Gastrocnemius medialis (tissue), 4 donors: ENCODE measurements at regions not wholly inside any gene's neighbourhood (a gene's known extent, or its start where the extent isn't known, plus 50 kb on each side); places are given as distances from the start of the nearest gene placed in this dataset.
"Not testable (repeated sequence)": the region's sequence is repeated elsewhere in the genome, so short reads cannot be mapped to it uniquely, and the experiment has no call there.

Experiments
- ATAC-seq, 2 donors: fragments of 150-250 bp; one replicate each; pipeline ENCODE4 v1.9.1; 2016
- DNase-seq, 2 donors: peaks; one replicate each; pipeline ENCODE4 v3.0.0-alpha.2; 2019
- H3K27ac ChIP-seq, 4 donors: fragments of 200-600 bp; sonication (generic); 1 replicate in 1 of 4; 2 replicates in 3 of 4; pipeline ENCODE4 v1.5.1; 2016 to 2018; ENCODE audit warnings: mild to moderate bottlenecking in 2 of 4, moderate library complexity in 1 of 4
- H3K27me3 ChIP-seq, 3 donors: fragments of 200-600 bp; sonication (generic) in 2 of 3; 1 replicate in 1 of 3; 2 replicates in 2 of 3; pipeline versions ENCODE4 v1.5.1 to v1.6.0; 2016 to 2019; ENCODE audit warnings: mild to moderate bottlenecking in 1 of 3, moderate library complexity in 1 of 3
- H3K36me3 ChIP-seq, 2 donors: fragments of 200-600 bp; sonication (generic) in 1 of 2; one replicate each; pipeline ENCODE4 v1.5.1; 2017 to 2018
- H3K4me1 ChIP-seq, 2 donors: fragments of 200-600 bp; sonication (generic) in 1 of 2; one replicate each; pipeline ENCODE4 v1.5.1; 2016 to 2017; ENCODE audit warnings: mild to moderate bottlenecking in 2 of 2
- H3K4me3 ChIP-seq, 4 donors: fragments of 200-600 bp; sonication (generic) in 3 of 4; 1 replicate in 1 of 4; 2 replicates in 3 of 4; pipeline ENCODE4 v1.5.1; 2016 to 2019; ENCODE audit warnings: mild to moderate bottlenecking in 2 of 4
- H3K9me3 ChIP-seq, 3 donors: fragments of 200-600 bp; sonication (generic) in 2 of 3; 1 replicate in 1 of 3; 2 replicates in 2 of 3; pipeline ENCODE4 v1.5.1; 2016 to 2019
- POLR2A ChIP-seq, 2 donors: fragments of 450-650 bp; IDR thresholded peaks; one replicate each; pipeline ENCODE4 v1.6.1; 2017; ENCODE audit warnings: antibody characterized with exemption in 2 of 2, mild to moderate bottlenecking in 2 of 2, moderate library complexity in 2 of 2
- in situ Hi-C, 4 donors: fragments of 200-750 bp; cut with MboI; loops; one replicate each; pipeline versions ENCODE4 v1.15.0 to v1.8.0; 2017; ENCODE audit warnings: low sequenced_read_pairs in 4 of 4
- intact Hi-C: fragments of 100-400 bp; cut with DNase I; formaldehyde crosslinking; loops from one replicate; pipeline ENCODE4 v1.15.1; 2023; ENCODE audit warnings: low total_unique reads
- TF ChIP-seq, protein P1 (sequence below), 5 experiments: fragments of 450-650 bp in 3 of 5; fragments of 200-600 bp in 2 of 5; sonication (generic) in 2 of 5; IDR thresholded peaks in 4 of 5; conservative IDR thresholded peaks in 1 of 5; 1 replicate in 4 of 5; 2 replicates in 1 of 5; pipeline ENCODE4 v1.5.1; 2016 to 2019; ENCODE audit warnings: antibody characterized with exemption in 5 of 5, mild to moderate bottlenecking in 3 of 5, moderate library complexity in 3 of 5

- intact Hi-C loops = no loop called here
- in situ Hi-C loops = no loop called here
- H3K27me3 ChIP-seq = no peaks in the 10 kb centered on the region
- ATAC-seq (no peak), DNase-seq (no peak)
- no peaks in the 10 kb centered on the region for H3K4me1 ChIP-seq
- H3K36me3 ChIP-seq = no peaks in the 10 kb centered on the region
- no peaks in the 10 kb centered on the region for H3K9me3 ChIP-seq
- H3K4me3 ChIP-seq = no peak overlapping the region
- TF ChIP-seq POLR2A (IDR thresholded peaks at IDR 0.05) = no peak
- TF ChIP-seq, protein P1, sequence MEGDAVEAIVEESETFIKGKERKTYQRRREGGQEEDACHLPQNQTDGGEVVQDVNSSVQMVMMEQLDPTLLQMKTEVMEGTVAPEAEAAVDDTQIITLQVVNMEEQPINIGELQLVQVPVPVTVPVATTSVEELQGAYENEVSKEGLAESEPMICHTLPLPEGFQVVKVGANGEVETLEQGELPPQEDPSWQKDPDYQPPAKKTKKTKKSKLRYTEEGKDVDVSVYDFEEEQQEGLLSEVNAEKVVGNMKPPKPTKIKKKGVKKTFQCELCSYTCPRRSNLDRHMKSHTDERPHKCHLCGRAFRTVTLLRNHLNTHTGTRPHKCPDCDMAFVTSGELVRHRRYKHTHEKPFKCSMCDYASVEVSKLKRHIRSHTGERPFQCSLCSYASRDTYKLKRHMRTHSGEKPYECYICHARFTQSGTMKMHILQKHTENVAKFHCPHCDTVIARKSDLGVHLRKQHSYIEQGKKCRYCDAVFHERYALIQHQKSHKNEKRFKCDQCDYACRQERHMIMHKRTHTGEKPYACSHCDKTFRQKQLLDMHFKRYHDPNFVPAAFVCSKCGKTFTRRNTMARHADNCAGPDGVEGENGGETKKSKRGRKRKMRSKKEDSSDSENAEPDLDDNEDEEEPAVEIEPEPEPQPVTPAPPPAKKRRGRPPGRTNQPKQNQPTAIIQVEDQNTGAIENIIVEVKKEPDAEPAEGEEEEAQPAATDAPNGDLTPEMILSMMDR (IDR thresholded peaks at IDR 0.05 in 4 of 5, conservative IDR thresholded peaks at IDR 0.05 in 1 of 5) = no peak
- no peak overlapping the region for H3K27ac ChIP-seq
Measured at GRCh38 chr20:55342822-55343221, 662.5 kb downstream of the CBLN4 start.

DNA sequence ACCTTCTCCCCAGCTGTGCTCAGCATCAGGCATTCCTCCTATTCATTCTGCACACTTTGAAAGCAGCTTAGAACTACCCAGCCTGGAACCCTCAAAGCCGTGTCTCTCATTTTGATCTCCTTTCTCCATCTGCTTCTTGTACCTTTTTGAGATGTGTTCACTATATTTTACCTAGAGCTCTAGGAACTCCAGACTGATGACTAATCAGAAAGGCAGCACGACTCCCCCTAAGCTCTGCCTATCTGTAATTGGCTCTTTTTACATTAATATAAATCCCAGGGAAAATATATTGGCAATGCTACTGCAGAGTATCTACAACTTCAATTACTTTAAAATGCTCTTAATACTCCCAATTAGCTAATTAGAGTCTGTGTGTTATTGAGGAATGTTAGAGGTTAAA is 671.5 kb downstream of the CBLN4 start:
- in situ Hi-C loops = no loop called here
- no peak overlapping the region for H3K4me3 ChIP-seq
- no peak for TF ChIP-seq POLR2A (IDR thresholded peaks at IDR 0.05)
- TF ChIP-seq, protein P1 (IDR thresholded peaks at IDR 0.05 in 4 of 5, conservative IDR thresholded peaks at IDR 0.05 in 1 of 5) = no peak
- H3K9me3 ChIP-seq = no peaks in the 10 kb centered on the region
- H3K27me3 ChIP-seq = no peaks in the 10 kb centered on the region
- H3K4me1 ChIP-seq = no peaks in the 10 kb centered on the region
- no peak overlapping the region for H3K27ac ChIP-seq
- ATAC-seq = no peak
- intact Hi-C loops = no loop called here
- no peak for DNase-seq
- no peaks in the 10 kb centered on the region for H3K36me3 ChIP-seq

DNA sequence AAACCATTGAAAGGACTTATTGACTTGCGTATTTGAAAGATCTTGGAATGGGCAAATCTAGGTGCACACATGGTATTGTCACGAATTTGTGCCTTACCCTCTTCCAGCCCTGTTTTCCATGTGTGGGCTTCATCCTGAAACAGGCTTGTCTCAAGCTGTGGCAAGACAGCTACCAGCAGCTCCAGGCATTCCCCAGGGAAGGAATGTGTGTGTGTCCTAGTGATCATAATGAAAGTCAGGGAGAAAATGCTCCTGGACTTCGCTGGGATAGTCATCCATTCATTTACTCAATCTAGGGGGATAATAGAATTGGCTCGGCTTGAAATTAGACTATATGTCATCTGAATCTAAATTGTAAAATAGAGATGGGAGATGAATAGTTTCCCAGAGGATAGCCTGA is 676.2 kb downstream of the CBLN4 start:
- intact Hi-C loops (no loop called here), in situ Hi-C loops (no loop called here)
- TF ChIP-seq POLR2A (IDR thresholded peaks at IDR 0.05) = no peak
- TF ChIP-seq, protein P1 (IDR thresholded peaks at IDR 0.05 in 4 of 5, conservative IDR thresholded peaks at IDR 0.05 in 1 of 5) = no peak

GRCh38 chr20:55322745-55323144 is 682.6 kb downstream of the CBLN4 start:
- Histone ChIP-seq H3K27ac (no peak overlapping the region), H3K4me3 (no peak overlapping the region), H3K27me3 (no peaks in the 10 kb centered on the region), H3K4me1 (no peaks in the 10 kb centered on the region), H3K9me3 (no peaks in the 10 kb centered on the region), H3K36me3 (no peaks in the 10 kb centered on the region)
- intact Hi-C loops = no loop called here
- ATAC-seq (no peak), DNase-seq (no peak)
- in situ Hi-C loops = no loop called here
- TF ChIP-seq, protein P1 (IDR thresholded peaks at IDR 0.05 in 4 of 5, conservative IDR thresholded peaks at IDR 0.05 in 1 of 5) = no peak
- TF ChIP-seq POLR2A (IDR thresholded peaks at IDR 0.05) = no peak

More for the DNA sequence above, 676.2 kb downstream of the CBLN4 start:
- ATAC-seq = no peak
- no peak for DNase-seq
- Histone ChIP-seq H3K9me3 (no peaks in the 10 kb centered on the region), H3K27me3 (no peaks in the 10 kb centered on the region), H3K27ac (no peak overlapping the region), H3K36me3 (no peaks in the 10 kb centered on the region), H3K4me1 (no peaks in the 10 kb centered on the region), H3K4me3 (no peak overlapping the region)

DNA sequence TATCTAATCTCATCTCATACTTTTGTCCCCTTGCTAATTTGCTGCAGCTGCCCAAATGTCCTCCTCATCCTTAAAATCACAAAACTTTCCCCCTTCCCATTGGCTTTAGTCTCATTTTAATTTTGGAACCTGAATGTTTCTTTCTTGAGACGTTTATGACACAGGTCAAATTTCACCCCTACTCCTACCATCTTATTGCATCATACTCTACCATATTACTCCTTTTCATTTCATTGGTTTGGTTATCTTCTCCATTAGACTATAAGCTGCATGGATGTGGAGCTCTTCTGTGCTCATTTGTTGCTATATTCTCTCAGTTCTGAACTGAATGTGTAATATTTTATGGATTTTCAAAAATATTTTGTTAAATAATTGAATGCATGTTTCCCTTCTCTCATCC is 688.6 kb downstream of the CBLN4 start:
- Histone ChIP-seq H3K27me3 (no peaks in the 10 kb centered on the region), H3K27ac (no peak overlapping the region), H3K4me3 (no peak overlapping the region), H3K36me3 (no peaks in the 10 kb centered on the region), H3K9me3 (no peaks in the 10 kb centered on the region), H3K4me1 (no peaks in the 10 kb centered on the region)
- intact Hi-C loops (no loop called here), in situ Hi-C loops (no loop called here)
- ATAC-seq = no peak
- DNase-seq = no peak
- TF ChIP-seq, protein P1 (IDR thresholded peaks at IDR 0.05 in 4 of 5, conservative IDR thresholded peaks at IDR 0.05 in 1 of 5) = no peak
- TF ChIP-seq POLR2A (IDR thresholded peaks at IDR 0.05) = no peak

DNA sequence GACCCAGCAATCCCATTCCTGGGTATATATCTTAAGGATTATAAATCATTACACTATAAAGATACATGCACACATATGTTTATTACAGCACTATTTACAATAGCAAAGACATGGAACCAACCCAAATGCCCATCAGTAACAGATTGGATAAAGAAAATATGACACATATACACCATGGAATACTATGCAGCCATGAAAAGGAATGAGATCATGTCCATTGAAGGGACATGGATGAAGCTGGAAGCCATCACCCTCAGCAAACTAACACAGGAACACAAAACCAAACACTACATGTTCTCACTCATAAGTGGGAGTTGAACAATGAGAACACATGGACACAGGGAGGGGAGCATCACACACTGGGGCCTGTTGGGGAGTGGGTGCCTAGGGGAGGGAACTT is 694.5 kb downstream of the CBLN4 start:
- H3K4me1 ChIP-seq, DNase-seq, H3K9me3 ChIP-seq, H3K27ac ChIP-seq, in situ Hi-C loops, intact Hi-C loops, H3K36me3 ChIP-seq, H3K4me3 ChIP-seq, H3K27me3 ChIP-seq, ATAC-seq: not testable (repeated sequence)
